HEK293 (cell line): ENCODE measurements at regions not wholly inside any gene's neighbourhood (a gene's known extent, or its start where the extent isn't known, plus 50 kb on each side); places are given as distances from the start of the nearest gene placed in this dataset.

Experiments used
- MYNN ChIP-seq: fragments of 450-650 bp; formaldehyde crosslinking; IDR thresholded peaks from 2 replicates; pipeline ENCODE4 v1.5.1; 2016; ENCODE audit warnings: missing biosample characterization, missing genetic modification characterization, borderline replicate concordance
- ZNF324 ChIP-seq: fragments of 450-650 bp; formaldehyde crosslinking; IDR thresholded peaks from 2 replicates; pipeline ENCODE4 v1.5.1; 2016; ENCODE audit warnings: missing biosample characterization, missing genetic modification characterization
- ZNF366 ChIP-seq: fragments of 450-650 bp; formaldehyde crosslinking; conservative IDR thresholded peaks from 2 replicates; pipeline ENCODE4 v1.5.1; 2016; ENCODE audit warnings: missing biosample characterization, missing genetic modification characterization
- ZNF529 ChIP-seq: fragments of 450-650 bp; formaldehyde crosslinking; IDR thresholded peaks from 2 replicates; pipeline ENCODE4 v1.5.1; 2017; ENCODE audit warnings: missing genetic modification characterization, missing biosample characterization; ENCODE audit not compliant: insufficient replicate concordance
- ZNF571 ChIP-seq: fragments of 450-650 bp; formaldehyde crosslinking; IDR thresholded peaks from 2 replicates; pipeline ENCODE4 v1.5.0; 2017; ENCODE audit warnings: missing biosample characterization, missing genetic modification characterization
- ZSCAN30 ChIP-seq: fragments of 450-650 bp; IDR thresholded peaks from 2 replicates; pipeline ENCODE4 v1.5.1; 2018; ENCODE audit warnings: missing biosample characterization, mild to moderate bottlenecking, missing genetic modification characterization, moderate library complexity
- TF ChIP-seq, protein P1 (sequence below): fragments of 450-650 bp; formaldehyde crosslinking; IDR thresholded peaks from 2 replicates; pipeline ENCODE4 v1.5.1; 2016; ENCODE audit warnings: missing biosample characterization, missing genetic modification characterization
- TF ChIP-seq, protein P2 (sequence below): fragments of 450-650 bp; formaldehyde crosslinking; IDR thresholded peaks from 2 replicates; pipeline ENCODE4 v1.5.1; 2016; ENCODE audit warnings: missing biosample characterization, missing genetic modification characterization

DNA sequence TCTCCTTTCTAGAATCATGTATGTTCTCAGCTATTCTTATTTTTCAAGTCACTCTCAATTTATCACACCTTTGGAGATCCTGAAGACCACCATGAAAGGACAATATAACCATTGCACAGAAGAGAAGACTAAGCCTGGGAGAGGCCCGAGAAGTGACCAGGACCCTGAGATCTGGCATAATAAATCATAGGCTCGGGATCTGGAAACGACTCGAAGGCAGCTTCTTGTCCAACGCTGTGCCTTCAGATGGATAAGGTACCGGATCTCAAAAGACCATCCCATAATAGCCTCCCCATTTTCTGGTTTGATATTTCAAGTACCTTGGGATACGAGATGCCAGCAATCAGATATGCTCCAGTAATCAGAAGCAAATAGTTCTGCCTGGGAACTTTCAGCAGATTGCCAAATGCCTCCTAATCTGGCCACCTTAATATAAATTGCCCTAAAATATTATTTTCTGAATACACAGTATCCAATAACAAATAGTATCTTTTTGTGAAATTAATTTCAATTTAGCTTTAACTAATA, 179.2 kb upstream of the ZMIZ1 start:
- no peak for TF ChIP-seq ZNF366 (tag by site-specific recombination)
- TF ChIP-seq, protein P1, sequence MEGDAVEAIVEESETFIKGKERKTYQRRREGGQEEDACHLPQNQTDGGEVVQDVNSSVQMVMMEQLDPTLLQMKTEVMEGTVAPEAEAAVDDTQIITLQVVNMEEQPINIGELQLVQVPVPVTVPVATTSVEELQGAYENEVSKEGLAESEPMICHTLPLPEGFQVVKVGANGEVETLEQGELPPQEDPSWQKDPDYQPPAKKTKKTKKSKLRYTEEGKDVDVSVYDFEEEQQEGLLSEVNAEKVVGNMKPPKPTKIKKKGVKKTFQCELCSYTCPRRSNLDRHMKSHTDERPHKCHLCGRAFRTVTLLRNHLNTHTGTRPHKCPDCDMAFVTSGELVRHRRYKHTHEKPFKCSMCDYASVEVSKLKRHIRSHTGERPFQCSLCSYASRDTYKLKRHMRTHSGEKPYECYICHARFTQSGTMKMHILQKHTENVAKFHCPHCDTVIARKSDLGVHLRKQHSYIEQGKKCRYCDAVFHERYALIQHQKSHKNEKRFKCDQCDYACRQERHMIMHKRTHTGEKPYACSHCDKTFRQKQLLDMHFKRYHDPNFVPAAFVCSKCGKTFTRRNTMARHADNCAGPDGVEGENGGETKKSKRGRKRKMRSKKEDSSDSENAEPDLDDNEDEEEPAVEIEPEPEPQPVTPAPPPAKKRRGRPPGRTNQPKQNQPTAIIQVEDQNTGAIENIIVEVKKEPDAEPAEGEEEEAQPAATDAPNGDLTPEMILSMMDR (tag by site-specific recombination), result no peak
- TF ChIP-seq ZNF529 (tag by site-specific recombination), result no peak
- TF ChIP-seq ZNF571 (tag by site-specific recombination), result no peak
- no peak for TF ChIP-seq MYNN (tag by site-specific recombination)
- TF ChIP-seq, protein P2, sequence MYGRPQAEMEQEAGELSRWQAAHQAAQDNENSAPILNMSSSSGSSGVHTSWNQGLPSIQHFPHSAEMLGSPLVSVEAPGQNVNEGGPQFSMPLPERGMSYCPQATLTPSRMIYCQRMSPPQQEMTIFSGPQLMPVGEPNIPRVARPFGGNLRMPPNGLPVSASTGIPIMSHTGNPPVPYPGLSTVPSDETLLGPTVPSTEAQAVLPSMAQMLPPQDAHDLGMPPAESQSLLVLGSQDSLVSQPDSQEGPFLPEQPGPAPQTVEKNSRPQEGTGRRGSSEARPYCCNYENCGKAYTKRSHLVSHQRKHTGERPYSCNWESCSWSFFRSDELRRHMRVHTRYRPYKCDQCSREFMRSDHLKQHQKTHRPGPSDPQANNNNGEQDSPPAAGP (tag by site-specific recombination), result no peak
- TF ChIP-seq ZNF324, result no peak
- TF ChIP-seq ZSCAN30 (tag by site-specific recombination), result no peak
